GM21381 (cell line): ENCODE measurements at regions not wholly inside any gene's neighbourhood (a gene's known extent, or its start where the extent isn't known, plus 50 kb on each side); places are given as distances from the start of the nearest gene placed in this dataset.

ENCODE experiments used
- ATAC-seq: cut with Tn5 transposase; IDR thresholded peaks from one replicate; pipeline ENCODE4 v1.9.1; 2021; ENCODE audit warnings: mild to moderate bottlenecking, moderate library complexity; ENCODE audit not compliant: unreplicated experiment

DNA sequence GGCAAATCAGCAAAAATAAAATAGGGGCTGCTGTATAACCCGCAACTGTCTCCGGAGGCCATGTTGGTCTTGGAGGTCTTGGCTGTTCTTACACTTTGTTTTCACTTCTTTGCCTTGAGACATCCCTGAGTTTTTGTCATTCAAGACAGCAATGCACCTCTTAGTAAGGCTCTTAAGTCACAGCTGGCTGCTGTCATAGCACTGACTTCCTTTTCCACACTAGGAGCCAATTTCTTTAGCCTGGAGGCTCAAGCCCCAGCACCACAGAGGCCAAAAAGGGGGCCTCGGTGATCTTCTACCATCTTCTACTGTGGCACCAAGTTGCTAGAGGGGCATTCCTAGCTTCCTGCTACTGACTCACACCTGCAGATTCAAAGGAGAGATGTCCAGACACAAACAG is 536.3 kb downstream of the CDH26 start:
- ATAC-seq, result no peak

DNA sequence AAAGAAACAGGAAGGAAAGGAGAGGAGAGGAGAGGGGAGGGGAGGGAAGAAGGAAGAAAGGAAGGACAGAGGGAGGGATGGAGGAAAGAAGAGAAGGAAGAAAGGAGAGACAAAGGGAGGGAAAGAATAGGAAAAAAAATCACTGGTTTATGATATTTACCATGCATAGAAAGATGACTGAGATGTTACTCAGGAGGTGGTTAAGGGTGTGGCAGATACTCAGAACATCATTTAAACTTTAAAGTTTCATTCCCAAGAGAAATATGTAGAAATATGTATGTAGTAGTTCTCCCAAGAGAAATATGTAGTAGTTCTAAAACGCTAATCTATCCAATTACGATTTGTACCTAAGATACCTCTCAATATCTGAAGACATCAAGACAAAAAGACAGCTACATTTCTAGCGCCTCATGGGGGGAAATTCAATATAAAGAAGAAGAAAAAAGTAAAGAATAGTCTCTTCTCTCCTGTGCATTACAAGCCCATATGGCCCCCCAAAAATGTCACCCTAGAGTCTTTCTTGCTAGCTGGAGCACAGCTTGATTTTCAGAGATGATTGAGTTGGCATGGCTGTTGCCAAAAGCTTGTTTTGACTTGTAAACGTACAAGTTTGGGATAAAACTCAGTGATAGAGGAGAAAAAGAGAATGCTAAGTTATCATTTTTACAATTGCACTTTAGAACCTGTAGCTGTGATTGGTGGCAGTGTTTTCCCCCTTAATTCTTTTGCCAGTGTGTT is 539.2 kb downstream of the CDH26 start:
- no peak for ATAC-seq

DNA sequence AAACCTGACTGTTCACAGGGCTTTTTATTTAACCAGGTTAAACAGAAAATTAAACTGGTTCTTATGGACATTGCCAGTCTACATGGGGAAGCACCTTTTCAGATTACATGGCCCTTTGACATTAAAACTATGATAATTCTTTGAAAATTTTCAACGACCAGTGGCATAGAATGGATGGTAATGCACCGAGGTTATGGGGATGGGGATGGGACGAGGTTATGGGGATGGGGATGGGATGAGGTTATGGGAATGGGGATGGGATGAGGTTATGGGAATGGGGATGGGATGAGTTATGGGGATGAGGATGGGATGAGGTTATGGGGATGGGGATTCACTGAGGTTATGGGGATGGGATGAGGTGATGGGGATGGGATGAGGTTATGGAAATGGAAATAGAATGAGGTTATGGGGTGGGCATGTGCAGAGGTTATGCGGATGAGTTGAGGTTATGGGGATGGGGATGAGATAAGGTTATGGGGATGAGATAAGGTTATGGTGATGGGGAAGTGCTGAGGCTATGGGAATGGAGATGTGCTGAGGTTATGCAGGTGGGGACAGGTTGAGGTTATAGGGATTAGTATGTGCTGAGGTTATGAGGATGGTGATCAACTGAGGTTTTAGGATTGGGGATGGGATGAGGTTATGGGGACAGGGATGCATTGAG is 541.9 kb downstream of the CDH26 start:
- no peak for ATAC-seq

DNA sequence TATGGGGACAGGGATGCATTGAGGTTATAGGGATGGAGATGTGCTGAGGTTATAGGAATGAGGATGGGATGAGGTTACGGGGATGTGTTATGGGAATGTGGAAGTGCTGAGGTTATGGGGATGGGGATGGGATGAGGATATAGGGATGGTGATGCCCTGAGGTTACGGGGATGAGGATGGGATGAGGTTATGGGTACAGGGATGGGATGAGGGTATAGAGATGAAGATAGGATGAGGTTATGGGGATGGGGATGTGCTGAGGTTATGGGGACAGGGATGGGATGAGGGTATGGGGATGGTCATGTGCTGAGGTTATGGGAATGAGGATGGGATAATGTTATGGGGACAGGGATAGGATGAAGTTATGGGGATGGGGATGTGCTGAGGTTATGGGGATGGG is 542.8 kb downstream of the CDH26 start:
- no peak for ATAC-seq

DNA sequence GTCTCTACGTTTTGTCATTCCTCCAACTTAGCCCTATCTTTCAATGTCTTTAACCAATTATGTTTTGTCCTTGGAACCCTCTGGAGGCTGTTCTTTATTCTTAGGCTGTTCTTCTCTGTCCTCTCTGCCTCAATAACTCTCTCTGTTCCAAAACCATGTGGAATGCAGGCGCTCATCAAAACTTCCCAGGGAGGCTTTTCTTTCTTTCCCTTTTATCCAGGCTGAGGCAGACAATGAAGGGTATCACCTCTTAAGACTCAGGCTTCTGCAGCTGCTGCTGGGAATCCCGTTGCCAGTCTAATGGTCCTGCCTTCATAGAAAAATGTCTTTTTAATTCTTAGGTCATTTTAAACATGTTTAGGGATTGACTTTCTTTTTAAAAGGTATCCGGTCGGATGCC is 544.7 kb downstream of the CDH26 start:
- no peak for ATAC-seq

DNA sequence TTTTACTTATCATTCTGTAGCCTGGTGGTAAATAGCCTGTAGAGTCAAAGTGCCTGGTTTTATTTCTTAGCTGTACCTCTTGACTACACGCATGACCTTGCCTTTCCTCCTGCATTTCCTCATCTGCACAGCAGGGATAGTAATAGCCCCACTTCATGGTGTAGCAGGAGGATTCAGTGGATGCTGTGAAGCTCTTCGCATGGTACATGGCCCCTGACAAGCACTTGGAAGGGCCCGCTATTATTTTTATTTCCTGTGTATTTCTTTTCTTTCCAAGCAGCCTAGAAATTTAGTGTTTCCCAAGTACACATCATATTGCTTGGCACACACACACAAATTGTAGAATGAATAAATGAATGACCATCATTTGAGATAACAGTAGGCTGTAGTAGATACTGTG is 547.2 kb downstream of the CDH26 start:
- no peak for ATAC-seq

DNA sequence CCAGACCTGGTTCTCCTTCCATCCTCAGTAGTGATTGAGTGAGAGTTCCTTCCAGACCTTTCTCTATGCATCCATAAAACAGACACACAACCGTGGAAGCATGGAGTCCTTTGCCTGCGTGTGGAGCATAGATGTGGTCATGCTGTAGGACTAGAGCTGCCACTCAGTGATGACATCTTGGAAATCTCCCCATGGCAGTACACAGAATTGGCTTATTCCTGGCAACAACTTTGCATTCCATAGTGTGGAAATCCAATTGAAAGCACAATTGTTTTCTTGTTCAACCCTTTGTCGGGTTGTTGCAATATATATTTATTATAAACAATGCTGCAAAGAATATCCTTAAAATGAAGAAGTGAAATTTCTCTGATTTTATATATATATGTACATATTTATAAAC is 547.8 kb downstream of the CDH26 start:
- no peak for ATAC-seq

DNA sequence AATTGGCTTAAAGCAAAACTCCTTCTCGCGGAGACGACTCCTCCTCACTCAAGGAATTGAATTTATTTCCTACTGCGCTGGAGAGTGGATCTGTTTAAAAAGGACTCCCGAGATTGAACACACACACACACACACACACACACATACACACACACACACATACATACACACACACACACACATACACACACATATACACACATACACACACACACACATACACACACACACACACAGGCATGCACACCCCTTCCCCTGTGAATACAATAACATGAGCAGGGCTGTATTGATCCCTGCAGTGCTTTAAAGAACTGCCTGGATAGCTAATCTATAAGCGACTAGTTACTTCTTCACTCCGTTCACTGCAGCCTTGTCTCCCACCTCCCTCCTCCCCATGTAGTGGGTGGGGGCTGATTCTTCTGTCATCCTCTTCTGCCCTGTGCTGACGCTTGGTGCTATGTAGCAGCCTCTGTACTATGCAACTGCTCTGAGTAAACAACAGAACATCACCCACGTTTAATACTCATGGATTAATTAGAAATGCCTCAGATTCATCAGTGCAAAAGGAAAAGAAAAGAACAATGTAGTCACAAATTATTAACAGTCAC is 549.0 kb downstream of the CDH26 start:
- ATAC-seq, result no peak

DNA sequence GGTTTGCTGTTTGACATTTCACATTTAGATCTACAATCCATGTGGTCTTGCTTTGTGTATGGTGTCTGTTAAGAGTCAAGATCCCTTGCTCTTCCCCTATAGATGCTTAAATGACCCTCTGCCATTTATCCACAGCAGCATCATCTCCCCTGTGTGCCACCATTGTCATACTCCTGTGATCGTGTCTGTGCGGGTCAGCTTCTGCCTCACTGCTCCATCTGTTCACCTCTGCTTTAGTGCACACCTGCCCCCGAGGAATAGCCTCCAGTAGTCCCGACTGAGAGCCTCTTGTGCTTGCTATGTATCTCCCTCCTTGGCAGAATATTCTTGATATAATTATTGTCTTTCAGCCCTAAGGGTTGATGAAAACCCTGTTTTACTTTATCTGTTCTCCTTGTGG is 551.2 kb downstream of the CDH26 start:
- no peak for ATAC-seq

DNA sequence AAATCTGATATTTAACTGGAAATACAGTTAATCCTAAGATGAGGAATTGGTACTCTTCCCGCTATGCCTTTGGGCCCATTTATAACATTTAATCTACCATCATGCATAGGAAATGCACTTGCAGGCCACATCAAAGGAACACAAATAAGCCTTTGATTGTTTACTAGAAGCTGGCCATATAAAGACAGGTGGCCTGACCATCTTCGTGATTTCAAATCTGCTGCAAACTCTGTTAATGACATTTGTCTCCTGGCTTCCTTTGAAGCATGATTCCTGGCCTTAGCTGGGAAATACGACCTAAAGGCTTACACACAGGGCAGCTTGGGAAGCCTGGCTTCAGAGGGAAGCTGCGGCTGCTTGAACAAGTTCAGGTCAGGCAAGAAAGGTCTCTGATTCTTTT is 552.1 kb downstream of the CDH26 start:
- no peak for ATAC-seq

DNA sequence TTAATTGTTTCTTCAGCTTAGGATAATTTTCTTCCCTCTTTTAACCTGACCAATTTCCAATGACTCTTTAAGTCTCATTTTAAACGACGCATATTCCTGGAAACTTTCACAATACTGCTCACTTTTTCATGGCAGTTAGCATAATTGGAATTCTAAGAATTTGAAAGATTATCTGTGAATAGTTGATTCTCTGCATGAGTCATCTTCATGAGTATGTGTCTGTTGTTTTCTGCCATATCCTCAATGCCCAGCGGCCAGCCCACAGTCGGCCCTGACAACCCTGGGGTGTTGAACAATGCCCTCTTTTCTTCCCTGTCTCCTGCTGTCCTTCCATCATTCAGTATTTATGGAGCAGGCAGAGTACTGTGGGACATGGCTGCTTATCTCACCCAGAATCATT is 554.2 kb downstream of the CDH26 start:
- no peak for ATAC-seq

DNA sequence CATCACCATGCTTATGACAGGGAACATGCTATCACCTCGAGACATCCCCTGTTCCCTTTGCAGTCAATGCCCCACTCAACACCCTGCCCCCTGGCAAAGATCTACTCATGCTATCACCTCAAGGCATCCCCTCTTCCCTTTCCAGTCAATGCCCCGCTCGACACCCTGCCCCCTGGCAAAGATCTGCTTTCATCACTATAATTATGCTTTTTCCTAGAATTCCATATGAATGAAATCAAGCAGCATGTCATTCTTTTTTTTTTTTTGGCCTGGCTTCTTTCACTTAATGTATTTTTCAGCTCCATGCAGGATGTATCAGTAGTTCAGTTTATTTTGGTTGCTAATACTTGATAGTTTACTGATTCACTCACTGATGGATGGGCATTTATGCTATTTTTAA is 554.9 kb downstream of the CDH26 start:
- ATAC-seq, result no peak

DNA sequence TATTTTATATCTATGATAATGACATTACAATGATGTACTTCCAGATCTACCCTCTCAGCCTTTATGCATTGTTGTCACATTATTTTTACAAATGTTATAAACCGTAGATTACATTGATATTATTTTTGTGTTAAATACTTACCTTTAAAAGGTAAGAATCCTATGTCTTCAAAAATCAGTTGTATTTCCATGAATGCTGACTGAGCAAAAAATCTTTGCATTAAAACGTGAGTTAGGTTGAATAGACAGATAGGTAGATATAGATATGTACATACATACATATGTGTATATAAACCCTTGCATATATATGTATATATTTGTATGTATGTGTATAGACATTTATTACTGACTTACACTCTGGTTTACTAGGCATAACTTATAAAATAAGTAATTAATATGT is 558.2 kb downstream of the CDH26 start:
- ATAC-seq, result no peak

DNA sequence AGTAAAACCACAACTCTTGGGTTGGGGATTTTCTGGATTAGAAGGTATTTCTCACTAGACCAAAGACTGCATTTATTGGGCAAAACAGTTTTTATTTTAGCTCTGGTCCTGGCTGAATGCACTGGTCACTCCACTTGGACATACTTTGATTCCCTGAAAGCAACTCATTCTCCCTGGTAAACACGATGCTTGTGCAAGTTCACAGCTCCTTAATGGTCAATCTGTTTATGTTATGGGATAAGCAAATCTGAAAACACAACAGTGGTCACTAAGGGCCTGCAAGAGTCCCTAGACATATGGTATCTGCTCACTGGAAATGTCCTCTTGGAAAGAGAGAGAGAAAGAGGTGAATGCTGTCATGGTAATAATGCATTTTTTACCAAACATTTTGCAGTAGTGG is 559.8 kb downstream of the CDH26 start:
- no peak for ATAC-seq

DNA sequence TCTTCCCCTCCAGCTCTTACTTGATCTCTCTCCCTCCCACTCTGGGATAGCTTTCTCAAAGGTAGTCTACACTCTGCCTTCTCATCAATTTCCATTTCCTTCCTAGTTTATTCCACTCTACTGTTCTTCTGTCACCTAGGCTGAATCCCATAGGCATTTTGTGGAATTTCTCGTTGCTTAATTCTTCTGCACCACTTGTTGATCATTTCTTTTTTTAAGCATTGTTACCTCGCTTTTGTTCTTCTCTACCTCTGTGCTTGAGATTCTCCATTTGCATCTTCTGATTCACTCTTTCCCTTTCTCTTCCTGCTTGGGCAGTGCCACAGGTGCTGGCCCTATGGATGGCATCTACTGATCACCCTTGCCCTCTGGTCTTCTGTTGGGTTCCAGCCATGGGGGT is 567.2 kb downstream of the CDH26 start:
- no peak for ATAC-seq

DNA sequence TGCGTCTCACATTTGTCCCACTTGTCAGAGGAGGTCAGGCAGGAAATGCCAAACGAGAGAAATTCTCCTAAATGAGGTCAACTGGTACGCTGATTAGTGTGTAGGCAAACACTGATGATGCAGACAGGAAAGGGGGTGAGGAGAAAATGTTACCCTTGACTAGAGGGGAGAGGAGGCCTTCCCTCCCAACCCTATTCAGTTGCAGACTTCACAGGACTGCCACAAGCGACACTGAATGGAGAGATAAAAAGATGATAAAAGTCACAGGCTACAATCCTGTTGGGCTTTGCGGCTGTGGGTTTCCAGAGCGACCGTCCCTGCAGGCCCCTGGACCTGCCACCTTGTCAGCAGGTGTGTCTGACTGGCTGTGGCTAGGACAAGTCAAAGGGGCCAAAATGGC is 569.4 kb downstream of the CDH26 start:
- no peak for ATAC-seq

DNA sequence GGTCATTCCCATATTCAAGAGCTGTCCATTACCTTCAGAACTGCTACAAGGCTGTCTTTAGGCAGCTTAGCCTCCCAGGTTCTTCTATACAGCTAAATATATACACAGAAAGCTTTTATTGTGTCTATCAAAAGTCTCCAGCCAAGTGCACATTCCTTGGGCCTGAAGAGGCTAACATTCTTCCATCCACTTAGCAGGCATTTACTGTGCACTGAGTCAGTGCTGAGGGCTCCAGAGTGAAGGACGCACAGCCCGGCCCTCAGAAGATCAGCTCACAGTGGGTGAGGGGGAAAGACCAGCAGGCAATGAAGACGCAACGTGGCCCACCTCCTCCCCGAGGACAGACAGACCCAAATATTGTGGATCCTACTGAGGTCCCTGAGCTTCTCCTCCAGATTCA is 569.9 kb downstream of the CDH26 start:
- no peak for ATAC-seq

DNA sequence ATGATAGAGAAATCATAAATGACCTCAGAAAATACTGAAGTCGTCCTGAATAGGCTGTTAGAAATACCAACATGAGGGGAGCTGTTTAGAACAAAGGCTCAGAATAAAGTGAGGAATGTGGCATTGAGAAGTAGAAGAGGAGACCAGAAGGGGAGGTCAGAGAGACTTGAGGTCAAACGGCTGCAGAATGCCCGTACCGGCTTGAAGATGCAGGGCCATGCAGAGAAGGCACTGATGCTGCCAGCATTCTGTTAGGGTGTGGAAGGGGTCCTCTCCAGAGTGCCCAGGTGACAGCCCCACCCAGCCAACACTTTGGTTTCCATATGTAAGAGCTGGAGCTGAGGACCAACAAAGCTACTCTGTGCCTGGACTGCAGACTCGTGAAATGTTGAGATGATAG is 570.9 kb downstream of the CDH26 start:
- ATAC-seq, result no peak

DNA sequence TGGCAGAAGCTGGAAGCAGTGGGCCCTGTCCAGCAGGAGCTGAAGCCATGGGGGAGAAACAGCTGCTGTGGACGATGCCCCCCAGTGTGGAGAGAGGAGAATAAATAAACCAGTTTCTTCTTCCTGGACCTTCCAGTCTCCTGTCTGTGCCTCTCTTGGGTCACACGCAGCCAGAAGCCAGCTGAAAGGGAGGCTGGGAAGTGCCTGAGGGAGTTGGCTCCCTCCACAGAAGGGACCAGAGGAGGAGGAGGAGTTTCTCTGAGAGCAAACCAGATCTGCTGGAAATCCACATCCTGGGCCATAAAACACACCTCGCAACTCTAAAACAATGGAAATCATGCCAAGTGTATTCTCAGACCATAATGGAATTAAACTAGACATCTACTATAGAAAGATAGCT is 577.0 kb downstream of the CDH26 start:
- ATAC-seq, result no peak

DNA sequence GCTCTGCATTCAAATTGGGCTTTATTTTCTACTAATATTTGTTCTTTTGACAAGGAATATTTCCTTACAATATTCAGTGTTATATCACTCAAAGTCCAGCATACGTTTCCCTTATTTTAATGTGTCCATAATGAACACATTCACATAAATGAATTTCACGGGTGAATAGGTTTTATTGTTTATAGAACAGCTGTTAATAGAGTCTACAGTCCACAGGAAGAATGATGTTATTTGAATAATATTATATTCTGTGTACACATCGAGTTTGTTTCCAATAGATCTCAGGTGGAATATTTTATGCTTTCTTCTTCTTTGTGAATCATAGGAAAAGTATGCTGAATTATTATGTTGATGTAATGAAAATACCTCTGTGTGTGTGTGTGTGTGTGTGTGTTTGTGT is 582.4 kb downstream of the CDH26 start:
- no peak for ATAC-seq

DNA sequence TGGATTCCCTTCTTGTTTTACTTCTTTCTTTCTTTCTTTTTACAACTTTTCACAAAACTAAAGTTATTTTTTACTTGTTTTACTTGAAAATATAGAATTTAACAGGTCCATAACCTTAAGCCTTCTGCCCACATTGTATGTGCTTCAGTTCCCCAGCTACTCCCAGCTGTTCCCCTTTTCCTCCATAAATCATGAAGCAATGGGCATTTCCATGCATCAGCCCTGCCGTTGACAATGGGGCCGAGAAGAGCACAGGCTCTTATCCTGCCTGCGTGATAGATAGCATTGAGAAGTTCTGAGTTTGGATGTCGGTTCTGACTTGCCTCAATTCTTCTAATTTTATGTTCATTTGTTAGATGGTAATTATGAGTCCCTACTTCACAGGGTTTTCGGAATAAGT is 583.8 kb downstream of the CDH26 start:
- ATAC-seq, result no peak

DNA sequence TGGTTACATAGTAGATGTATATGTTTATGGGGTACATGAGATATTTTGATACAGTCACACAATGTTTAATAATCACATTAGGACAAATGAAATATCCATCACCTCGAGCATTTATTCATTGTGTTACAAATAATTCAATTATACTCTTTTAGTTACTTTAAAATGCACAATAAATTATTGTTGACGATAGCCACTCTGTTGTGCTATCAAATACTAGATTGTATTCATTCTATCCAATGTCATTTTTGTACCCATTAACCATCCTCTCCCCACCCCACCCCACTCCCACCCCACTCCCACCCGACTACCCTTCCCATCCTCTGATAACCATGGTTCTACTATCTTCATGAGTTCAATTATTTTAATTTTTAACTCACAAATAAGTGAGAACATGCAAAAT is 585.4 kb downstream of the CDH26 start:
- ATAC-seq, result no peak

DNA sequence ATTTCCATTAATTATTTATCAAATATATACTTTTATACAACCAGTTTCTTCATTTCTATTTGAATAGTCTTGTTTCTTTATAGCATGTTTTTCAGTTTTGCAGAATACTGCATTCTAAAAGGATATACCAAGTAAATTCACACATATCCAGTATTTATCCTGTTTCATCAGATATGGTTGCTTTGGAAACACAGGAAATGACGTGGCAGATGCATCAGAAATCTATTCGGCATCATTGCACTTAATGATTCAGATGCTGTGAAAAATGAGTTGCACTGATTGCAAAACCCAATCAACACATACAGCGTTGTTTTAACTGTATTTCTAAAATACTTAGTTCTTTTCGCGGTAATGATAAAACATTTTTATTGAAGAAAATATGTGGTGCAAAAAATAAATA is 594.9 kb downstream of the CDH26 start:
- no peak for ATAC-seq
